ENCODE measurements at regions not wholly inside any gene's neighbourhood (a gene's known extent, or its start where the extent isn't known, plus 50 kb on each side); places are given as distances from the start of the nearest gene placed in this dataset.

GRCh38 chr16:88328313-88328980, 54.3 kb upstream of the ZNF469 start:
- no peaks in the 10 kb centered on the region for H3K36me3 Mint-ChIP-seq
- H3F3A ChIP-seq (ENCODE audit: low read depth) = no peaks in the 10 kb centered on the region

GRCh38 chr16:88329726-88330700, 52.7 kb upstream of the ZNF469 start:
- Histone ChIP-seq H3K4me1 (no peaks in the 10 kb centered on the region), H3K79me2 (ENCODE audit: low read depth) (no peaks in the 10 kb centered on the region), H3K9me3 (ENCODE audit: low read depth) (no peaks in the 10 kb centered on the region), H3F3A (ENCODE audit: low read depth) (no peaks in the 10 kb centered on the region), H3K4me3 (no peak overlapping the region), H3K27me3 (no peaks in the 10 kb centered on the region), H2AFZ (replicated peaks) (no peak overlapping the region), H4K20me1 (ENCODE audit: low read depth) (no peaks in the 10 kb centered on the region), H3K9ac (no peak overlapping the region), H3K4me2 (no peak overlapping the region), H3K27ac (no peak overlapping the region), H3K36me3 (no peaks in the 10 kb centered on the region)
- Mint-ChIP-seq H3K36me3 (no peaks in the 10 kb centered on the region), H3K4me1 (peaks cover 3% of the 10 kb centered on the region), H3K9me3 (no peaks in the 10 kb centered on the region), H3K27me3 (ENCODE audit: insufficient read depth, low read depth) (no peaks in the 10 kb centered on the region), H3K4me3 (no peak overlapping the region), H3K27ac (no peak overlapping the region)
- TF ChIP-seq CTCF (IDR thresholded peaks at IDR 0.05) (no peak), EZH2phosphoT487 (IDR thresholded peaks at IDR 0.05) (no peak), EZH2 (IDR thresholded peaks at IDR 0.05) (no peak)
- no peak for DNase-seq (ENCODE audit: low spot score)

More at GRCh38 chr16:88328313-88328980, 54.3 kb upstream of the ZNF469 start:
- no peak for TF ChIP-seq EZH2phosphoT487 (IDR thresholded peaks at IDR 0.05)
- no peak for TF ChIP-seq CTCF (IDR thresholded peaks at IDR 0.05)
- TF ChIP-seq EZH2 (IDR thresholded peaks at IDR 0.05) = no peak
- peak overlapping the region; percentile 44 for H3K27ac Mint-ChIP-seq
- Histone ChIP-seq H3K79me2 (ENCODE audit: low read depth) (no peaks in the 10 kb centered on the region), H4K20me1 (ENCODE audit: low read depth) (no peaks in the 10 kb centered on the region), H3K9me3 (ENCODE audit: low read depth) (no peaks in the 10 kb centered on the region), H3K9ac (no peak overlapping the region), H3K4me2 (no peak overlapping the region), H2AFZ (replicated peaks) (no peak overlapping the region), H3K4me3 (no peak overlapping the region), H3K36me3 (no peaks in the 10 kb centered on the region), H3K4me1 (no peaks in the 10 kb centered on the region), H3K27ac (no peak overlapping the region), H3K27me3 (no peaks in the 10 kb centered on the region)
- peaks cover 3% of the 10 kb centered on the region for H3K4me1 Mint-ChIP-seq
- DNase-seq (ENCODE audit: low spot score) = no peak
- no peaks in the 10 kb centered on the region for H3K9me3 Mint-ChIP-seq
- peaks cover 4% of the 10 kb centered on the region for H3K27me3 Mint-ChIP-seq (ENCODE audit: insufficient read depth, low read depth)
- H3K4me3 Mint-ChIP-seq = no peak overlapping the region

GRCh38 chr16:88330971-88331890, 51.5 kb upstream of the ZNF469 start:
- Histone ChIP-seq H3K27ac (no peak overlapping the region), H3K79me2 (ENCODE audit: low read depth) (no peaks in the 10 kb centered on the region), H3K27me3 (no peaks in the 10 kb centered on the region), H3K4me2 (no peak overlapping the region), H3K36me3 (no peaks in the 10 kb centered on the region), H3K9ac (no peak overlapping the region), H2AFZ (replicated peaks) (no peak overlapping the region), H3K4me3 (no peak overlapping the region), H4K20me1 (ENCODE audit: low read depth) (no peaks in the 10 kb centered on the region), H3K4me1 (no peaks in the 10 kb centered on the region), H3K9me3 (ENCODE audit: low read depth) (no peaks in the 10 kb centered on the region), H3F3A (ENCODE audit: low read depth) (peaks cover 5% of the 10 kb centered on the region)
- H3K4me1 Mint-ChIP-seq = peaks cover 1% of the 10 kb centered on the region
- no peak overlapping the region for H3K27ac Mint-ChIP-seq
- TF ChIP-seq CTCF (IDR thresholded peaks at IDR 0.05) = no peak
- no peak for TF ChIP-seq EZH2 (IDR thresholded peaks at IDR 0.05)
- no peak for TF ChIP-seq EZH2phosphoT487 (IDR thresholded peaks at IDR 0.05)
- H3K36me3 Mint-ChIP-seq = no peaks in the 10 kb centered on the region
- H3K4me3 Mint-ChIP-seq = no peak overlapping the region
- H3K9me3 Mint-ChIP-seq = peaks cover 4% of the 10 kb centered on the region
- peaks cover 5% of the 10 kb centered on the region for H3K27me3 Mint-ChIP-seq (ENCODE audit: insufficient read depth, low read depth)
- DNase-seq (ENCODE audit: low spot score) = no peak
